Lower leg skin (tissue), 4 donors: ENCODE measurements at regions not wholly inside any gene's neighbourhood (a gene's known extent, or its start where the extent isn't known, plus 50 kb on each side); places are given as distances from the start of the nearest gene placed in this dataset.
"Not testable (repeated sequence)": the region's sequence is repeated elsewhere in the genome, so short reads cannot be mapped to it uniquely, and the experiment has no call there.

Experiments
- DNase-seq, 2 donors: peaks; one replicate each; pipeline ENCODE4 v3.0.0-alpha.2; 2019; ENCODE audit warnings: low spot score in 2 of 2
- H3K4me3 ChIP-seq: fragments of 200-600 bp; sonication (generic); 2 replicates; pipeline ENCODE4 v1.5.1; 2017; ENCODE audit warnings: mild to moderate bottlenecking, low read depth; ENCODE audit not compliant: poor library complexity, severe bottlenecking
- CTCF ChIP-seq, 3 donors: fragments of 450-650 bp; IDR thresholded peaks; one replicate each; pipeline ENCODE4 v1.5.1; 2016; ENCODE audit warnings: antibody characterized with exemption in 3 of 3, mild to moderate bottlenecking in 3 of 3, moderate library complexity in 2 of 3
- POLR2A ChIP-seq, 2 donors: fragments of 450-650 bp; IDR thresholded peaks; one replicate each; pipeline ENCODE4 v1.6.1; 2016 to 2017; ENCODE audit warnings: antibody characterized with exemption in 2 of 2, mild to moderate bottlenecking in 1 of 2, moderate library complexity in 1 of 2
- WGBS, 2 donors: methylation state at CpG; one replicate each; pipeline ENCODE4 v1.1.5; 2018; 5-methylcytosine and 5-hydroxymethylcytosine counted together
- intact Hi-C: fragments of 100-400 bp; cut with DNase I; formaldehyde crosslinking; loops from one replicate; pipeline ENCODE4 v1.15.0; 2023; ENCODE audit warnings: low total_unique reads

- intact Hi-C loops, result no loop called here
- 87 to 88% methylated on average over 2 of the region's 2 CpGs for WGBS, 2 donors
- no peak for DNase-seq
- no peak overlapping the region for H3K4me3 ChIP-seq
- TF ChIP-seq CTCF (IDR thresholded peaks at IDR 0.05) (no peak), POLR2A (IDR thresholded peaks at IDR 0.05) (no peak)
These were observed 130.8 kb upstream of the MAN2A1 start for GRCh38 chr5:109558952-109559351.

GRCh38 chr5:109558364-109558763 lies 131.4 kb upstream of the MAN2A1 start:
- TF ChIP-seq POLR2A (IDR thresholded peaks at IDR 0.05), result no peak
- TF ChIP-seq CTCF (IDR thresholded peaks at IDR 0.05), result no peak
- no peak overlapping the region for H3K4me3 ChIP-seq
- 71 to 89% methylated on average over 3 of the region's 3 CpGs for WGBS, 2 donors
- no peak for DNase-seq
- intact Hi-C loops, result no loop called here

- 62 to 72% methylated on average over 1 of the region's 1 CpG for WGBS, 2 donors
- no peak for TF ChIP-seq POLR2A (IDR thresholded peaks at IDR 0.05)
- no peak for TF ChIP-seq CTCF (IDR thresholded peaks at IDR 0.05)
- intact Hi-C loops, result no loop called here
- no peak overlapping the region for H3K4me3 ChIP-seq
- DNase-seq, result no peak
These were observed 135.9 kb upstream of the MAN2A1 start for GRCh38 chr5:109553846-109554245.

GRCh38 chr5:109551234-109551633 lies 138.5 kb upstream of the MAN2A1 start:
- DNase-seq, intact Hi-C loops, H3K4me3 ChIP-seq: not testable (repeated sequence)
- 91 to 93% methylated on average over 4 of the region's 4 CpGs for WGBS, 2 donors

- TF ChIP-seq CTCF (IDR thresholded peaks at IDR 0.05) (no peak), POLR2A (IDR thresholded peaks at IDR 0.05) (no peak)
These were observed 139.7 kb upstream of the MAN2A1 start for GRCh38 chr5:109550077-109550476.

GRCh38 chr5:109546461-109546860 lies 136.7 kb upstream of the PJA2 start:
- H3K4me3 ChIP-seq, result no peak overlapping the region
- intact Hi-C loops, result loop anchor here (5.0 kb wide), 1 partner anchor 831 kb away; no protein-coding TSS in a partner anchor
- TF ChIP-seq CTCF (IDR thresholded peaks at IDR 0.05), result no peak
- no peak for TF ChIP-seq POLR2A (IDR thresholded peaks at IDR 0.05)
- no peak for DNase-seq

More at GRCh38 chr5:109550077-109550476, 139.7 kb upstream of the MAN2A1 start:
- intact Hi-C loops, result no loop called here
- DNase-seq, result no peak
- no peak overlapping the region for H3K4me3 ChIP-seq
- 67 to 79% methylated on average over 1 of the region's 1 CpG for WGBS, 2 donors

- WGBS, 2 donors, result 42 to 68% methylated on average over 1 of the region's 1 CpG
- H3K4me3 ChIP-seq, DNase-seq: not testable (repeated sequence)
- intact Hi-C loops, result loop anchor here (5.0 kb wide), 1 partner anchor 832 kb away; no protein-coding TSS in a partner anchor
These were observed 135.1 kb upstream of the PJA2 start for GRCh38 chr5:109544873-109545272.

GRCh38 chr5:109538692-109539091 lies 128.9 kb upstream of the PJA2 start:
- DNase-seq, intact Hi-C loops, H3K4me3 ChIP-seq: not testable (repeated sequence)
- WGBS, 2 donors, result 95 to 96% methylated on average over 1 of the region's 1 CpG

- DNase-seq, intact Hi-C loops: not testable (repeated sequence)
- 88 to 94% methylated on average over 4 of the region's 4 CpGs for WGBS, 2 donors
These were observed 125.3 kb upstream of the PJA2 start for GRCh38 chr5:109535090-109535489.

More at GRCh38 chr5:109535090-109535489, 125.3 kb upstream of the PJA2 start:
- not testable (repeated sequence) for H3K4me3 ChIP-seq
